ENCODE measurements at regions not wholly inside any gene's neighbourhood (a gene's known extent, or its start where the extent isn't known, plus 50 kb on each side); places are given as distances from the start of the nearest gene placed in this dataset.

GRCh38 chr2:181751266-181752030, 71.1 kb upstream of the NEUROD1 start:
- H3K27ac ChIP-seq (ENCODE audit: insufficient read depth, low read depth, low read length) = no peak overlapping the region
- no peaks in the 10 kb centered on the region for H3K27me3 ChIP-seq (ENCODE audit: control insufficient read depth in 2 of 2, insufficient read depth in 2 of 2, low read length in 2 of 2)
- no peaks in the 10 kb centered on the region for H3K9me3 ChIP-seq (replicated peaks; ENCODE audit: control insufficient read depth, insufficient read depth, low read length)
- no peak overlapping the region for H3K4me3 ChIP-seq (replicated peaks in 1 of 3; ENCODE audit: insufficient read depth in 1 of 3, low read depth in 1 of 3, low read length in 3 of 3)
- dilution Hi-C loops (cut with MboI; ENCODE audit: extremely low pct_ligation_motif_present, low sequenced_read_pairs) (loop anchor here (25.0 kb wide), 1 partner anchor 161 kb away; no protein-coding TSS in a partner anchor), intact Hi-C loops (cut with micrococcal nuclease) (no loop called here)
- ChIA-PET POLR2A (interaction anchor here (0.7 kb wide), 1 partner anchor 28 kb away, joined by 5 read pairs; no protein-coding TSS in a partner anchor), CTCF (no interaction called here)
- no peaks in the 10 kb centered on the region for H3K36me3 ChIP-seq (ENCODE audit: control insufficient read depth in 2 of 2, extremely low read depth in 1 of 2, insufficient read depth in 2 of 2, low read length in 2 of 2)
- H2AFZ ChIP-seq (ENCODE audit: low read depth, low read length) = no peak overlapping the region
- no peaks in the 10 kb centered on the region for H3K79me2 ChIP-seq (ENCODE audit: control insufficient read depth, insufficient read depth, low read length)
- no TSS peak for BruUV-seq (replicated peaks)
- no peak overlapping the region for H3K9ac ChIP-seq (replicated peaks; ENCODE audit: extremely low read depth, insufficient read depth, low read length)
- H3K9me1 ChIP-seq (replicated peaks; ENCODE audit: control insufficient read depth, extremely low read depth, insufficient read depth, low read length) = no peaks in the 10 kb centered on the region
- no peak for FAIRE-seq
- H3K4me2 ChIP-seq (ENCODE audit: insufficient read depth, low read length) = no peak overlapping the region
- no peaks in the 10 kb centered on the region for H3K4me1 ChIP-seq (ENCODE audit: control insufficient read depth, extremely low read depth, insufficient read depth, low read length)
- H4K20me1 ChIP-seq (replicated peaks; ENCODE audit: control insufficient read depth, extremely low read depth, insufficient read depth, low read length) = no peaks in the 10 kb centered on the region
- DNase-seq (ENCODE audit: low read depth, low spot score) = no peak
- TF ChIP-seq GATA2 (IDR thresholded peaks at IDR 0.05; ENCODE audit: insufficient read depth, insufficient read length, low read depth, low read length) (no peak), EZH2 (IDR thresholded peaks at IDR 0.05; ENCODE audit: borderline replicate concordance, low read depth, low read length, severe bottlenecking) (no peak), POLR2A (IDR thresholded peaks at IDR 0.05; ENCODE audit: low read depth, low read length) (no peak), JUN (IDR thresholded peaks at IDR 0.05; ENCODE audit: borderline replicate concordance, insufficient read depth, insufficient read length, low read depth) (no peak), CTCF (IDR thresholded peaks at IDR 0.05; ENCODE audit: extremely low read depth in 1 of 2, insufficient read depth in 1 of 2, low read depth in 1 of 2, low read length in 2 of 2) (no peak), MYC (IDR thresholded peaks at IDR 0.05; ENCODE audit: low read depth, low read length) (no peak), POLR2AphosphoS5 (IDR thresholded peaks at IDR 0.05; ENCODE audit: insufficient read depth, low read depth, low read length) (no peak), MAX (IDR thresholded peaks at IDR 0.05; ENCODE audit: insufficient read depth, insufficient read length) (no peak), FOS (IDR thresholded peaks at IDR 0.05; ENCODE audit: borderline replicate concordance, insufficient read depth, low read length) (no peak)

All from endothelial cell of umbilical vein (primary cell).